GM18526 (cell line): ENCODE measurements at regions not wholly inside any gene's neighbourhood (a gene's known extent, or its start where the extent isn't known, plus 50 kb on each side); places are given as distances from the start of the nearest gene placed in this dataset.

Source experiments
- POLR2A ChIP-seq: IDR thresholded peaks from 3 replicates; pipeline ENCODE4 v1.6.1; 2011; ENCODE audit not compliant: insufficient read length; ENCODE audit errors: extremely low read depth

GRCh38 chr13:33751151-33751550 is 66.8 kb upstream of the RFC3 start:
- no peak for TF ChIP-seq POLR2A

GRCh38 chr13:33752094-33752493 is 65.9 kb upstream of the RFC3 start:
- TF ChIP-seq POLR2A = no peak

- TF ChIP-seq POLR2A = no peak
Measured at GRCh38 chr13:33752597-33752996, 65.4 kb upstream of the RFC3 start.

- no peak for TF ChIP-seq POLR2A
Measured at GRCh38 chr13:33756929-33757328, 61.0 kb upstream of the RFC3 start.

- TF ChIP-seq POLR2A = no peak
Measured at GRCh38 chr13:33757713-33758112, 60.2 kb upstream of the RFC3 start.

GRCh38 chr13:33758113-33758512 is 59.8 kb upstream of the RFC3 start:
- no peak for TF ChIP-seq POLR2A

GRCh38 chr13:33761740-33762139 is 56.2 kb upstream of the RFC3 start:
- no peak for TF ChIP-seq POLR2A

- no peak for TF ChIP-seq POLR2A
Measured at GRCh38 chr13:33763021-33763420, 54.9 kb upstream of the RFC3 start.

- no peak for TF ChIP-seq POLR2A
Measured at GRCh38 chr13:33764716-33765115, 53.2 kb upstream of the RFC3 start.

- TF ChIP-seq POLR2A = no peak
Measured at GRCh38 chr13:33766329-33767123, 51.4 kb upstream of the RFC3 start.

GRCh38 chr13:33767140-33767539 is 50.8 kb upstream of the RFC3 start:
- TF ChIP-seq POLR2A = no peak
